SK-N-SH (cell line): ENCODE measurements at regions not wholly inside any gene's neighbourhood (a gene's known extent, or its start where the extent isn't known, plus 50 kb on each side); places are given as distances from the start of the nearest gene placed in this dataset.

Source experiments
- CTCF ChIA-PET: fragments of 300-600, 350-600 bp; formaldehyde crosslinking; extraction: SDS; loops from one replicate; lab custom pipeline; 2021; lab: Yijun Ruan, JAX
- POLR2A ChIA-PET: fragments of 350-600 bp; sonication (Branson Sonifier 250); formaldehyde crosslinking; extraction: SDS; loops from one replicate; lab custom pipeline; 2020; ENCODE audit warnings: antibody characterized with exemption, inconsistent platforms; lab: Yijun Ruan, JAX
- DNase-seq: peaks from one replicate; pipeline ENCODE4 v3.0.0; 2012
- H2AFZ ChIP-seq: fragments of 200-600 bp; sonication (generic); 2 replicates; pipeline ENCODE4 v1.8.1; 2016; ENCODE audit warnings: antibody characterized with exemption, mild to moderate bottlenecking, low read depth
- H3F3A ChIP-seq: fragments of 200-600 bp; sonication (generic); replicated peaks from 2 replicates; pipeline ENCODE3; 2016; ENCODE audit warnings: antibody characterized with exemption, mild to moderate bottlenecking; ENCODE audit not compliant: insufficient read depth
- H3K27ac ChIP-seq, 2 experiments: fragments of 200-500 bp in 1 of 2; fragments of 200-600 bp in 1 of 2; sonication (Bioruptor generic) in 1 of 2; sonication (generic), shearing (Covaris generic) in 1 of 2; 2 replicates each; pipeline versions ENCODE4 v1.5.1 to v1.6.1; 2014 to 2016; ENCODE audit warnings: low read depth in 2 of 2, inconsistent platforms in 1 of 2, low read length in 1 of 2, mild to moderate bottlenecking in 1 of 2, mixed read lengths in 1 of 2
- H3K27me3 ChIP-seq: fragments of 200-600 bp; sonication (generic), shearing (Covaris generic); 2 replicates; pipeline ENCODE4 v1.6.1; 2016; ENCODE audit warnings: mixed run types; ENCODE audit not compliant: insufficient read depth
- H3K36me3 ChIP-seq, 2 experiments: fragments of 200-500 bp in 1 of 2; fragments of 200-600 bp in 1 of 2; sonication (Bioruptor generic) in 1 of 2; sonication (generic) in 1 of 2; replicated peaks in 1 of 2; 2 replicates each; pipeline versions ENCODE3 to v1.5.1; 2014 to 2016; ENCODE audit warnings: low read length in 1 of 2, mild to moderate bottlenecking in 1 of 2; ENCODE audit not compliant: insufficient read depth in 2 of 2, control insufficient read depth in 1 of 2
- H3K4me1 ChIP-seq, 2 experiments: fragments of 200-500 bp in 1 of 2; fragments of 200-600 bp in 1 of 2; sonication (Bioruptor generic) in 1 of 2; sonication (generic), shearing (Covaris generic) in 1 of 2; 2 replicates each; pipeline versions ENCODE4 v1.5.1 to v1.6.1; 2014 to 2016; ENCODE audit warnings: low read depth in 1 of 2, low read length in 1 of 2, mixed run types in 1 of 2; ENCODE audit not compliant: insufficient read depth in 2 of 2, control insufficient read depth in 1 of 2
- H3K4me2 ChIP-seq: fragments of 200-600 bp; sonication (generic), shearing (Covaris generic); 2 replicates; pipeline ENCODE4 v1.6.1; 2017; ENCODE audit warnings: mixed run types
- H3K4me3 ChIP-seq, 2 experiments: fragments of 200-500 bp in 1 of 2; fragments of 200-600 bp in 1 of 2; sonication (Bioruptor generic) in 1 of 2; sonication (generic), shearing (Covaris generic) in 1 of 2; 2 replicates each; pipeline versions ENCODE4 v1.5.1 to v1.8.1; 2014 to 2016; ENCODE audit warnings: low read depth in 2 of 2, inconsistent platforms in 1 of 2, low read length in 1 of 2, mild to moderate bottlenecking in 1 of 2, mixed read lengths in 1 of 2, moderate library complexity in 1 of 2
- H3K79me2 ChIP-seq: fragments of 200-600 bp; sonication (generic); 2 replicates; pipeline ENCODE4 v1.8.1; 2017; ENCODE audit warnings: mild to moderate bottlenecking; ENCODE audit not compliant: insufficient read depth
- H3K9ac ChIP-seq: fragments of 200-600 bp; sonication (generic); 2 replicates; pipeline ENCODE4 v1.6.1; 2017; ENCODE audit warnings: mixed run types
- H3K9me2 ChIP-seq: fragments of 200-600 bp; sonication (generic); 2 replicates; pipeline ENCODE4 v1.6.1; 2017; ENCODE audit warnings: mixed run types
- H3K9me3 ChIP-seq: fragments of 200-600 bp; sonication (generic); 2 replicates; pipeline ENCODE4 v1.6.1; 2017; ENCODE audit warnings: mixed run types, mild to moderate bottlenecking, moderate library complexity
- H4K20me1 ChIP-seq: fragments of 200-600 bp; sonication (generic); 2 replicates; pipeline ENCODE4 v1.6.1; 2017; ENCODE audit warnings: mild to moderate bottlenecking, mixed run types; ENCODE audit not compliant: insufficient read depth
- CHD2 ChIP-seq: fragments of 150-350 bp; IDR thresholded peaks from 2 replicates; pipeline ENCODE4 v1.6.1; 2018; ENCODE audit warnings: low read length; ENCODE audit not compliant: partially characterized antibody
- EZH2phosphoT487 ChIP-seq: fragments of 200-600 bp; sonication (generic); IDR thresholded peaks from 2 replicates; pipeline ENCODE4 v1.6.1; 2017; ENCODE audit warnings: low read depth, mixed run types, mild to moderate bottlenecking, antibody characterized with exemption, moderate library complexity, borderline replicate concordance
- FOXJ3 ChIP-seq: sonication (generic); formaldehyde crosslinking; IDR thresholded peaks from 2 replicates; pipeline ENCODE4 v1.5.1; 2020; ENCODE audit warnings: mild to moderate bottlenecking, missing genetic modification reagents
- FOXM1 ChIP-seq: IDR thresholded peaks from 2 replicates; pipeline ENCODE4 v1.4.0; 2012; ENCODE audit warnings: low read depth, mild to moderate bottlenecking
- GABPA ChIP-seq: IDR thresholded peaks from 2 replicates; pipeline ENCODE4 v1.4.0; 2012; ENCODE audit warnings: low read depth, mild to moderate bottlenecking
- GATA2 ChIP-seq: sonication (generic); formaldehyde crosslinking; IDR thresholded peaks from 2 replicates; pipeline ENCODE4 v1.5.0; 2020; ENCODE audit warnings: mild to moderate bottlenecking, missing genetic modification reagents
- JUND ChIP-seq: IDR thresholded peaks from 2 replicates; pipeline ENCODE4 v1.4.0; 2012
- MXI1 ChIP-seq: IDR thresholded peaks from 2 replicates; pipeline ENCODE4 v1.6.1; 2012; ENCODE audit warnings: mild to moderate bottlenecking, low read depth, low read length, improper control_type of control experiment
- NFIC ChIP-seq: IDR thresholded peaks from 2 replicates; pipeline ENCODE4 v1.4.0; 2012; ENCODE audit warnings: borderline replicate concordance
- NRF1 ChIP-seq: IDR thresholded peaks from 2 replicates; pipeline ENCODE4 v1.6.1; 2012; ENCODE audit warnings: low read depth, mild to moderate bottlenecking, low read length
- POLR2AphosphoS5 ChIP-seq: IDR thresholded peaks from 2 replicates; pipeline ENCODE4 v1.6.1; 2012; ENCODE audit warnings: low read depth, low read length
- RCOR1 ChIP-seq: fragments of 150-350 bp; IDR thresholded peaks from 2 replicates; pipeline ENCODE4 v1.6.1; 2017; ENCODE audit warnings: antibody characterized with exemption, low read length
- RFX5 ChIP-seq: IDR thresholded peaks from 2 replicates; pipeline ENCODE4 v1.6.1; 2012; ENCODE audit warnings: mild to moderate bottlenecking, improper control_type of control experiment, low read length
- SMC3 ChIP-seq: IDR thresholded peaks from 2 replicates; pipeline ENCODE4 v1.6.1; 2012; ENCODE audit warnings: low read depth, low read length, improper control_type of control experiment
- TCF12 ChIP-seq: IDR thresholded peaks from 2 replicates; pipeline ENCODE4 v1.4.0; 2012
- TEAD4 ChIP-seq: IDR thresholded peaks from 2 replicates; pipeline ENCODE4 v1.4.0; 2012; ENCODE audit warnings: mild to moderate bottlenecking, borderline replicate concordance; ENCODE audit not compliant: insufficient read depth
- WGBS: methylation state at CpG from one replicate; pipeline ENCODE4 v1.1.6; 2017; ENCODE audit warnings: low lambda C conversion rate; 5-methylcytosine and 5-hydroxymethylcytosine counted together
- TF ChIP-seq, protein P1 (sequence below): IDR thresholded peaks from 2 replicates; pipeline ENCODE4; 2012
- TF ChIP-seq, protein P2 (sequence below): fragments of 150-350 bp; IDR thresholded peaks from 2 replicates; pipeline ENCODE4 v1.6.1; 2017; ENCODE audit warnings: antibody characterized with exemption, low read length, low read depth, borderline replicate concordance

GRCh38 chr13:90281709-90282108, 1065.8 kb upstream of the MIR17HG start:
- Histone ChIP-seq H3K9me3 (no peaks in the 10 kb centered on the region), H2AFZ (no peak overlapping the region), H4K20me1 (no peaks in the 10 kb centered on the region), H3K27ac (no peak overlapping the region), H3K36me3 (no peaks in the 10 kb centered on the region), H3K4me2 (no peak overlapping the region), H3K79me2 (no peaks in the 10 kb centered on the region), H3K4me1 (no peaks in the 10 kb centered on the region), H3K4me3 (no peak overlapping the region), H3K9ac (no peak overlapping the region), H3K27me3 (no peaks in the 10 kb centered on the region), H3K9me2 (no peaks in the 10 kb centered on the region), H3F3A (no peaks in the 10 kb centered on the region)
- TF ChIP-seq NRF1 (no peak), SMC3 (no peak), TCF12 (no peak), RFX5 (no peak), TEAD4 (no peak), CHD2 (no peak), POLR2AphosphoS5 (no peak), EZH2phosphoT487 (no peak), NFIC (no peak), GATA2 (CRISPR knock-in tag) (no peak), GABPA (no peak), JUND (no peak)
- TF ChIP-seq, protein P1, sequence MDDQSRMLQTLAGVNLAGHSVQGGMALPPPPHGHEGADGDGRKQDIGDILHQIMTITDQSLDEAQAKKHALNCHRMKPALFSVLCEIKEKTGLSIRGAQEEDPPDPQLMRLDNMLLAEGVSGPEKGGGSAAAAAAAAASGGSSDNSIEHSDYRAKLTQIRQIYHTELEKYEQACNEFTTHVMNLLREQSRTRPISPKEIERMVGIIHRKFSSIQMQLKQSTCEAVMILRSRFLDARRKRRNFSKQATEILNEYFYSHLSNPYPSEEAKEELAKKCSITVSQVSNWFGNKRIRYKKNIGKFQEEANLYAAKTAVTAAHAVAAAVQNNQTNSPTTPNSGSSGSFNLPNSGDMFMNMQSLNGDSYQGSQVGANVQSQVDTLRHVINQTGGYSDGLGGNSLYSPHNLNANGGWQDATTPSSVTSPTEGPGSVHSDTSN = no peak
- TF ChIP-seq, protein P2, sequence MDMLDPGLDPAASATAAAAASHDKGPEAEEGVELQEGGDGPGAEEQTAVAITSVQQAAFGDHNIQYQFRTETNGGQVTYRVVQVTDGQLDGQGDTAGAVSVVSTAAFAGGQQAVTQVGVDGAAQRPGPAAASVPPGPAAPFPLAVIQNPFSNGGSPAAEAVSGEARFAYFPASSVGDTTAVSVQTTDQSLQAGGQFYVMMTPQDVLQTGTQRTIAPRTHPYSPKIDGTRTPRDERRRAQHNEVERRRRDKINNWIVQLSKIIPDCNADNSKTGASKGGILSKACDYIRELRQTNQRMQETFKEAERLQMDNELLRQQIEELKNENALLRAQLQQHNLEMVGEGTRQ = no peak
- CTCF ChIA-PET = no interaction called here
- POLR2A ChIA-PET = no interaction called here
- DNase-seq = no peak

GRCh38 chr13:90287521-90287920, 1060.0 kb upstream of the MIR17HG start:
- H3K9ac ChIP-seq = no peak overlapping the region
- POLR2A ChIA-PET = no interaction called here
- no peaks in the 10 kb centered on the region for H3K36me3 ChIP-seq
- H3F3A ChIP-seq = no peaks in the 10 kb centered on the region
- H3K9me3 ChIP-seq = no peaks in the 10 kb centered on the region
- H2AFZ ChIP-seq = no peak overlapping the region
- no peak for TF ChIP-seq MXI1
- TF ChIP-seq FOXJ3 (CRISPR knock-in tag) = no peak
- no peak for TF ChIP-seq NRF1
- no peak for TF ChIP-seq NFIC
- TF ChIP-seq POLR2AphosphoS5 = no peak
- no peak for TF ChIP-seq FOXM1
- TF ChIP-seq RCOR1 = no peak
- TF ChIP-seq RFX5 = no peak
- no peak for TF ChIP-seq GABPA
- TF ChIP-seq GATA2 (CRISPR knock-in tag) = no peak
- H3K4me1 ChIP-seq = no peaks in the 10 kb centered on the region
- H3K4me2 ChIP-seq = no peak overlapping the region
- DNase-seq = no peak
- H3K9me2 ChIP-seq = no peaks in the 10 kb centered on the region
- CTCF ChIA-PET = no interaction called here
- H3K79me2 ChIP-seq = no peaks in the 10 kb centered on the region
- H3K27ac ChIP-seq = no peak overlapping the region
- no peak overlapping the region for H3K4me3 ChIP-seq
- no peaks in the 10 kb centered on the region for H3K27me3 ChIP-seq
- no peaks in the 10 kb centered on the region for H4K20me1 ChIP-seq
- 80% methylated on average over 8 of the region's 8 CpGs for WGBS
